HepG2 (cell line): ENCODE measurements at regions not wholly inside any gene's neighbourhood (a gene's known extent, or its start where the extent isn't known, plus 50 kb on each side); places are given as distances from the start of the nearest gene placed in this dataset.

Experiments used
- ARID4A ChIP-seq: sonication (generic); formaldehyde crosslinking; IDR thresholded peaks from 2 replicates; pipeline ENCODE4 v1.5.0; 2020; ENCODE audit warnings: mild to moderate bottlenecking, missing genetic modification reagents, borderline replicate concordance
- KLF12 ChIP-seq: sonication (generic); formaldehyde crosslinking; IDR thresholded peaks from 2 replicates; pipeline ENCODE4 v1.4.0; 2020; ENCODE audit warnings: missing genetic modification reagents, borderline replicate concordance
- PHF8 ChIP-seq: sonication (generic); formaldehyde crosslinking; IDR thresholded peaks from 2 replicates; pipeline ENCODE4 v1.5.0; 2020; ENCODE audit warnings: missing genetic modification reagents
- PRDM10 ChIP-seq: sonication (generic); formaldehyde crosslinking; IDR thresholded peaks from 2 replicates; pipeline ENCODE4 v1.4.0; 2020; ENCODE audit warnings: low read depth, missing genetic modification reagents
- RFX5 ChIP-seq: IDR thresholded peaks from 2 replicates; pipeline ENCODE4 v1.6.1; 2011; ENCODE audit warnings: low read depth, low read length, improper control_type of control experiment
- TRAFD1 ChIP-seq: sonication (generic); formaldehyde crosslinking; IDR thresholded peaks from 2 replicates; pipeline ENCODE4 v1.5.1; 2020; ENCODE audit warnings: missing genetic modification reagents, mild to moderate bottlenecking, borderline replicate concordance
- ZHX2 ChIP-seq, 2 experiments: sonication (generic) in 1 of 2; formaldehyde crosslinking in 1 of 2; IDR thresholded peaks; 2 replicates each; pipeline versions ENCODE4 v1.6.1 to v1.9.0; 2014 to 2022; ENCODE audit warnings: antibody characterized with exemption in 1 of 2, borderline replicate concordance in 1 of 2, inconsistent platforms in 1 of 2, low read depth in 1 of 2, missing genetic modification reagents in 1 of 2
- TF ChIP-seq, protein P1 (sequence below): sonication (generic); formaldehyde crosslinking; IDR thresholded peaks from 2 replicates; pipeline ENCODE4 v1.4.0; 2020; ENCODE audit warnings: missing genetic modification reagents

DNA sequence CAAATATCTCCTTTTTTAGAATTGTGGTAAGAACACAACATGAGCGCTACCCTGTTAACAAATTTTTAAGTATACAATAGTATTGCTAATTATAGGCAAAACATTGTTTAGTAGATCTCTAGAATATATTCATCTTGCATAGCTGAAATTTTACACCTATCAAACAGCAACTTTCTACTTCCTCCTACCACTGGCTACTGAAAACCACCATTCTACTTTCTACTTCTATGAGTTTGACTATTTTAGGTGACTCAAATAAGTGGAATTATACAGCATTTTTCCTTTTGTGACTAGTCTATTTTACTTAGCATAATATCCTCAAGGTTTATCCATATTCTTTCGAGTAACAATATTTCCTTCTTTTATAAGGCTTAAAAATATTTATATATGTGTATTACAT lies 128.4 kb downstream of the FAM76B start (continued):
- TF ChIP-seq ZHX2 (IDR thresholded peaks at IDR 0.05; ENCODE audit: low read depth), result no peak
- no peak for TF ChIP-seq ZHX2 (CRISPR knock-in tag; IDR thresholded peaks at IDR 0.05; ENCODE audit: borderline replicate concordance)
- no peak for TF ChIP-seq PRDM10 (CRISPR knock-in tag)
- no peak for TF ChIP-seq KLF12 (CRISPR knock-in tag)
- no peak for TF ChIP-seq RFX5
- TF ChIP-seq, protein P1, sequence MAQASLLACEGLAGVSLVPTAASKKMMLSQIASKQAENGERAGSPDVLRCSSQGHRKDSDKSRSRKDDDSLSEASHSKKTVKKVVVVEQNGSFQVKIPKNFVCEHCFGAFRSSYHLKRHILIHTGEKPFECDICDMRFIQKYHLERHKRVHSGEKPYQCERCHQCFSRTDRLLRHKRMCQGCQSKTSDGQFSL (CRISPR knock-in tag), result no peak
- TF ChIP-seq TRAFD1 (CRISPR knock-in tag), result no peak
- TF ChIP-seq PHF8 (CRISPR knock-in tag), result no peak
- TF ChIP-seq ARID4A (CRISPR knock-in tag), result no peak
